GM23248 (cell line): ENCODE measurements at regions not wholly inside any gene's neighbourhood (a gene's known extent, or its start where the extent isn't known, plus 50 kb on each side); places are given as distances from the start of the nearest gene placed in this dataset.

ENCODE experiments used
- DNase-seq: peaks from one replicate; pipeline ENCODE4 v3.0.0-alpha.2; 2015
- H2AFZ ChIP-seq: fragments of 200-600 bp; sonication (generic); 2 replicates; pipeline ENCODE4 v1.6.1; 2016; ENCODE audit warnings: antibody characterized with exemption
- H3F3A ChIP-seq: fragments of 200-600 bp; sonication (generic); 2 replicates; pipeline ENCODE4 v1.6.1; 2016; ENCODE audit warnings: mild to moderate bottlenecking, antibody characterized with exemption, mixed run types; ENCODE audit not compliant: insufficient read depth
- H3K27ac ChIP-seq: fragments of 200-600 bp; sonication (generic); 2 replicates; pipeline ENCODE4 v1.5.1; 2016; ENCODE audit warnings: mild to moderate bottlenecking
- H3K27me3 ChIP-seq: fragments of 200-600 bp; sonication (generic); replicated peaks from 2 replicates; pipeline ENCODE4 v1.6.1; 2016; ENCODE audit warnings: mild to moderate bottlenecking; ENCODE audit not compliant: insufficient read depth
- H3K36me3 ChIP-seq: fragments of 200-600 bp; sonication (generic); 2 replicates; pipeline ENCODE4 v1.6.1; 2016; ENCODE audit warnings: low read depth, mild to moderate bottlenecking
- H3K4me1 ChIP-seq: fragments of 200-600 bp; sonication (generic); 2 replicates; pipeline ENCODE4 v1.6.1; 2016; ENCODE audit warnings: mild to moderate bottlenecking; ENCODE audit not compliant: insufficient read depth
- H3K4me2 ChIP-seq: fragments of 200-600 bp; sonication (generic); one replicate; pipeline ENCODE4 v1.6.1; 2016; ENCODE audit warnings: mild to moderate bottlenecking; ENCODE audit not compliant: unreplicated experiment
- H3K4me3 ChIP-seq: fragments of 200-600 bp; sonication (generic); 2 replicates; pipeline ENCODE4 v1.5.1; 2016; ENCODE audit warnings: mild to moderate bottlenecking
- H3K79me2 ChIP-seq: fragments of 200-600 bp; sonication (generic); 2 replicates; pipeline ENCODE4 v1.6.1; 2016; ENCODE audit warnings: mild to moderate bottlenecking; ENCODE audit not compliant: insufficient read depth
- H3K9ac ChIP-seq: fragments of 200-600 bp; sonication (generic); 2 replicates; pipeline ENCODE4 v1.6.1; 2016; ENCODE audit warnings: mild to moderate bottlenecking
- H3K9me2 ChIP-seq: fragments of 200-600 bp; sonication (generic); 2 replicates; pipeline ENCODE4 v1.6.1; 2016; ENCODE audit warnings: mixed run types, mild to moderate bottlenecking, moderate library complexity; ENCODE audit not compliant: insufficient read depth
- H3K9me3 ChIP-seq: fragments of 200-600 bp; sonication (generic); one replicate; pipeline ENCODE4 v1.6.1; 2017; ENCODE audit warnings: low read depth
- H4K20me1 ChIP-seq: fragments of 200-600 bp; sonication (generic); 2 replicates; pipeline ENCODE4 v1.6.0; 2016; ENCODE audit not compliant: insufficient read depth
- EZH2 ChIP-seq: fragments of 200-600 bp; sonication (generic); IDR thresholded peaks from 2 replicates; pipeline ENCODE4 v1.6.1; 2018; ENCODE audit warnings: antibody characterized with exemption, mild to moderate bottlenecking; ENCODE audit not compliant: insufficient read depth, poor library complexity, severe bottlenecking
- EZH2phosphoT487 ChIP-seq: fragments of 200-600 bp; sonication (generic); IDR thresholded peaks from 2 replicates; pipeline ENCODE4 v1.6.1; 2018; ENCODE audit warnings: antibody characterized with exemption, moderate library complexity, mild to moderate bottlenecking, low read depth; ENCODE audit not compliant: insufficient read depth
- WGBS, 2 experiments: methylation state at CpG; one replicate each; pipeline ENCODE4 v1.1.6; 2015 to 2017; ENCODE audit warnings: low lambda C conversion rate in 2 of 2, low coverage in 1 of 2; ENCODE audit errors: missing lambda C conversion rate in 2 of 2; 5-methylcytosine and 5-hydroxymethylcytosine counted together
- in situ Hi-C: fragments of 300-500 bp; cut with MboI; formaldehyde crosslinking; loops from 2 replicates; pipeline ENCODE4 v1.15.0; 2020

- Histone ChIP-seq H3K79me2 (no peaks in the 10 kb centered on the region), H2AFZ (no peak overlapping the region), H3K27me3 (no peaks in the 10 kb centered on the region), H3K4me2 (no peak overlapping the region), H4K20me1 (no peaks in the 10 kb centered on the region), H3K4me1 (no peaks in the 10 kb centered on the region), H3K9me3 (no peaks in the 10 kb centered on the region), H3K27ac (no peak overlapping the region), H3K9me2 (no peaks in the 10 kb centered on the region), H3K4me3 (no peak overlapping the region), H3F3A (no peaks in the 10 kb centered on the region), H3K36me3 (no peaks in the 10 kb centered on the region), H3K9ac (no peak overlapping the region)
- in situ Hi-C loops, result no loop called here
- DNase-seq, result no peak
- no peak for TF ChIP-seq EZH2phosphoT487
- no peak for TF ChIP-seq EZH2
- WGBS, 2 experiments, result 30 to 33% methylated on average over 7 of the region's 7 CpGs
These were observed 779.7 kb upstream of the PKDCC start for GRCh38 chr2:41267929-41268659.

DNA sequence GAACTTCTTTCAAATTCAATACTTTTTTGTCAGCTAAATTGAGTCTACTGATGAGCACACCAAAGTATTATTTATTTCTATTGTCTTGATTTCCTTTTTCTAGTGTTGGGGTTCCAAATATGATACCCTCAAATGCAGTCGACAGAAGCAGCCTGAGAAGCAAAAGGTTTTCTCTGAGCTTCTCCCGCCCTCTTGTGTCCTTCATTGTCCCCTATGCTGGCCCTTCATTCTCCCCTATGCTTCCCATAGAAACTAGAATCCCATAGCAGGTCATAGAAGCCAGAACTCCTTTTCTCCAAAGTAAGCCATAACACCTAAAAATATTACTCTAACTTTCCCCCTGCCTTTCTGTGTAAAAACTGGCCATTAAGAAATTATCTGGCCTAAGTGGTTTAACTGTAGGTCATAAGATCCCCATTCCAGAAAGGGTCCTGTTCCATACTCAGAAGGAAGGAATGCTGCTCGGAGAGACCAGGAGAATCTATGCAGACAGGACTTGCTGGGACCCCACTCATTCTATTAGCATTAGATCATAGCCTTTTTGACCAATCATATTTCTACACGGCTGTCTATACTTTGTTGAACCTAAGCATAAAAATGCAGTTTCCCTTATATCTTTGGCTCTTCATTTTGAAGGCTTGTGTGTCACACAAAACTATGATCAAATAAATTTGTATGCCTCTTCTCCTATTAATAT, 764.6 kb upstream of the PKDCC start:
- no peak for DNase-seq
- no peaks in the 10 kb centered on the region for H3F3A ChIP-seq
- no peaks in the 10 kb centered on the region for H3K4me1 ChIP-seq
- no peaks in the 10 kb centered on the region for H3K9me3 ChIP-seq
- H4K20me1 ChIP-seq, result no peaks in the 10 kb centered on the region
- H3K9me2 ChIP-seq, result no peaks in the 10 kb centered on the region
- no peak overlapping the region for H3K9ac ChIP-seq
- H3K27ac ChIP-seq, result no peak overlapping the region
- H3K4me2 ChIP-seq, result no peak overlapping the region
- H3K79me2 ChIP-seq, result no peaks in the 10 kb centered on the region
- no peak overlapping the region for H2AFZ ChIP-seq
- no peaks in the 10 kb centered on the region for H3K36me3 ChIP-seq
- 17 to 19% methylated on average over 4 of the region's 4 CpGs for WGBS, 2 experiments
- no peak for TF ChIP-seq EZH2phosphoT487
- TF ChIP-seq EZH2, result no peak
- H3K4me3 ChIP-seq, result no peak overlapping the region
- no peaks in the 10 kb centered on the region for H3K27me3 ChIP-seq
- in situ Hi-C loops, result no loop called here

- H3K4me2 ChIP-seq, result no peak overlapping the region
- no peaks in the 10 kb centered on the region for H3F3A ChIP-seq
- H3K4me3 ChIP-seq, result no peak overlapping the region
- H3K4me1 ChIP-seq, result no peaks in the 10 kb centered on the region
- no peaks in the 10 kb centered on the region for H3K9me3 ChIP-seq
- no peak for DNase-seq
- no peaks in the 10 kb centered on the region for H3K27me3 ChIP-seq
- H3K9me2 ChIP-seq, result no peaks in the 10 kb centered on the region
- WGBS, 2 experiments, result 6 to 23% methylated on average over 1 of the region's 1 CpG
- H3K36me3 ChIP-seq, result no peaks in the 10 kb centered on the region
- in situ Hi-C loops, result no loop called here
- TF ChIP-seq EZH2phosphoT487 (no peak), EZH2 (no peak)
- H3K9ac ChIP-seq, result no peak overlapping the region
- H2AFZ ChIP-seq, result no peak overlapping the region
- H3K27ac ChIP-seq, result no peak overlapping the region
- no peaks in the 10 kb centered on the region for H4K20me1 ChIP-seq
- no peaks in the 10 kb centered on the region for H3K79me2 ChIP-seq
These were observed 754.3 kb upstream of the PKDCC start for GRCh38 chr2:41293491-41293890.

DNA sequence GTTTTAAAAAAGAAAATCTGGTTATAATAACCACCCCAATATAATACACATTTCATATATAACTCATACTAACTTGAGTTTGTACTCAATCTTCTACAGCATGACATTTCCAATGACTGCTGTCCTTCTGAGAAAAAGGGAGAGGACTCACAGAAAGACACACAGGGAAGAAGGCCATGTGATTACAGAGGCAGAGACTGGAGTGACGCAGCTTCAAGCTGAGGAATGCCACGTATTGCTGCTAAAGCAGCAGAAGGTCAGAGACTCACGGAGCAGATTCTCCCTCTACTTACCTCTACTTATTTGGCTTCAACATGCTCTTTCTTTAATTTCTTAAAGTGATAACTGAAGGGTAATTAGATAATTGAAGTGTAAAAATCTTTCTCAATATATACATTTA, 753.5 kb upstream of the PKDCC start:
- H4K20me1 ChIP-seq, result no peaks in the 10 kb centered on the region
- no peak overlapping the region for H3K27ac ChIP-seq
- no peaks in the 10 kb centered on the region for H3K9me3 ChIP-seq
- no peak overlapping the region for H3K4me3 ChIP-seq
- no peaks in the 10 kb centered on the region for H3K79me2 ChIP-seq
- no peak overlapping the region for H3K4me2 ChIP-seq
- no peaks in the 10 kb centered on the region for H3K27me3 ChIP-seq
- no peak overlapping the region for H2AFZ ChIP-seq
- in situ Hi-C loops, result no loop called here
- no peaks in the 10 kb centered on the region for H3K9me2 ChIP-seq
- WGBS, 2 experiments, result 15 to 20% methylated on average over 3 of the region's 3 CpGs
- TF ChIP-seq EZH2 (no peak), EZH2phosphoT487 (no peak)
- H3K4me1 ChIP-seq, result no peaks in the 10 kb centered on the region
- H3K9ac ChIP-seq, result no peak overlapping the region
- DNase-seq, result peak; percentile 1
- H3K36me3 ChIP-seq, result no peaks in the 10 kb centered on the region
- H3F3A ChIP-seq, result no peaks in the 10 kb centered on the region
